Colonic mucosa (tissue), 4 donors: ENCODE measurements at regions not wholly inside any gene's neighbourhood (a gene's known extent, or its start where the extent isn't known, plus 50 kb on each side); places are given as distances from the start of the nearest gene placed in this dataset.
A peak's percentile ranks its signal among the peaks of the same experiment; 100 is the strongest.

ENCODE experiments used
- DNase-seq: peaks from one replicate; pipeline ENCODE4 v3.0.0-alpha.2; 2020
- H3K27ac ChIP-seq: fragments of 200-600 bp; one replicate; pipeline ENCODE4 v1.8.0; 2021
- H3K27me3 ChIP-seq: fragments of 200-600 bp; one replicate; pipeline ENCODE4 v1.8.0; 2021
- H3K36me3 ChIP-seq: fragments of 200-600 bp; one replicate; pipeline ENCODE4 v1.8.0; 2021
- H3K4me1 ChIP-seq: fragments of 200-600 bp; one replicate; pipeline ENCODE4 v1.8.0; 2021; ENCODE audit warnings: mild to moderate bottlenecking
- H3K4me3 ChIP-seq: fragments of 200-600 bp; one replicate; pipeline ENCODE4 v1.8.0; 2021
- H3K9ac ChIP-seq, 2 donors: one replicate each; pipeline ENCODE4 v1.7.0; 2013; ENCODE audit warnings: control low read depth in 2 of 2, low read depth in 2 of 2, low read length in 2 of 2
- H3K9me3 ChIP-seq: fragments of 200-600 bp; one replicate; pipeline ENCODE4 v1.8.0; 2021
- CTCF ChIP-seq: fragments of 200-600 bp; IDR thresholded peaks from one replicate; pipeline ENCODE4 v1.8.0; 2022; ENCODE audit warnings: antibody characterized with exemption, mild to moderate bottlenecking
- intact Hi-C: fragments of 100-400 bp; cut with DNase I; formaldehyde crosslinking; loops from one replicate; pipeline ENCODE4 v1.14.1; 2022
- donor health status: healthy.
- donor health status: DM: no; HTN: no; CAD: no.
- donor health status: DM: no; HTN: no; CAD: no.

GRCh38 chr21:17925000-17925610 lies 105.9 kb upstream of the C21orf91 start:
- intact Hi-C loops = no loop called here
- H3K27me3 ChIP-seq = no peaks in the 10 kb centered on the region
- peak; percentile 59 for TF ChIP-seq CTCF
- DNase-seq = peak; percentile 58
- no peaks in the 10 kb centered on the region for H3K4me1 ChIP-seq
- H3K4me3 ChIP-seq = no peak overlapping the region
- H3K36me3 ChIP-seq = no peaks in the 10 kb centered on the region
- no peak overlapping the region for H3K9ac ChIP-seq
- no peaks in the 10 kb centered on the region for H3K9me3 ChIP-seq
- H3K27ac ChIP-seq = no peak overlapping the region

DNA sequence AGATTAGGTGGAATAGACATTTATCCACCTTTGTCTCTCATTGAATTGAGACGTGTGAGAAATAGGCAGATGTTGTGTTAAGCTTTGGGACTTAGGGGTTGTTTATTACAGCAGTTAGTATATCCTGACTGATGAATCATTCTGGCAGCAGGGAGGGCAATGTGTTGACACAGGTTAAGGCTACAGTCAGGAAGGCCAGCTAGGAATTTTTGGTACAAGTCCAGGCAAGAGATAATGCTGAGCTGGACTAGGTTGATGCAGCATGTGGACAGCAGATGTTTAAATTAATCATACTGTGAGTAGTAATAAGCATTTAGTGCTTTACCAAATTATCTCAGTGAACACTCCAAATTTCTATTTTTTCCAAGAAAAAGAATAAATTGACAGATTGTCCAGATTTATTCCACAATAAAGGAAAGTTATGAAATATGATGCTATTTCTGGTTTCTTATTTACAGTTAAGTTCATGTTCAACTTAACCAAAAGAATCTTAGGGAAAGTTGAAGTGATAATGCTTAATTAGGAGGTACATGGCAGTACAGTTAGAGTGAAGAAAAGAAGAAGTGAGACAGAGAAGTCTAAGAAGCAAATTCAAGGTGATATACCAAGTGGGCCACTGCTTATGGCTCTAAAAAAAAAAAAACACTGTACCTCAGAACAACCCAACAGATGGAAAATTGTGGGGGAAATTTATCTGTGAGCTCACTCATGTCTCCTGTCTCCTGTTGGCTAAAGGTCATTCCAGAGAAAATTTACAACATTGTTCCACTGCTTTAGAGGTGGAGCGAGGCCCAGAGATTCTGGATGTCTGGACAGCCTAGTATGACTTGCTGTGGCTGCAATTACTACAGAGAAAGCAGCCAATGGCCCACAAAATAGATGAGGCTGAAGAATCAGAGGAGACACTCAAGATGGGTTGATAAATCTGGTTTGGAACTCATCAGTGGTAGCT lies 102.7 kb upstream of the C21orf91 start:
- no peaks in the 10 kb centered on the region for H3K27me3 ChIP-seq
- H3K4me3 ChIP-seq = no peak overlapping the region
- no peak for TF ChIP-seq CTCF
- H3K9ac ChIP-seq = no peak overlapping the region
- H3K27ac ChIP-seq = no peak overlapping the region
- no peaks in the 10 kb centered on the region for H3K9me3 ChIP-seq
- no peaks in the 10 kb centered on the region for H3K4me1 ChIP-seq
- H3K36me3 ChIP-seq = no peaks in the 10 kb centered on the region
- DNase-seq = no peak
- intact Hi-C loops = loop anchor here (2.0 kb wide), 1 partner anchor 243 kb away; no protein-coding TSS in a partner anchor

DNA sequence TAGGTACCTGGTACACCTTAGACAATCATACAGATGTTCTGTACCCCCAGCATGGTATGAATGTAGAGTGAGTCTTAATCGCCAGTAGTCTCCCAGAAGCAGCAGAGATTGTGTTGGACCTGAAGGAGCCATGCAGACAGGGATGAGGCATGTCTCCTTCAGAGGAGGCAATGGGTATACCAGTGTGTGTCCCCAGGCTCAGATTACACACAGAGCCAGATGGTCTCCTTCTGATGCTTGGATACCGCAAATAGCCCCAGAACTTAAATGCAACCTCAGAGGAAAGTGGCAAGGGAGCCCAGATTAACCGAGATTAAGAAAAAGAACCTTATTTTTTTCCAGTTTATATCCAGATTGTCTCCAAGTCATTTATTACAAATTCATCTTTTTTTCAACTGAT lies 96.8 kb upstream of the C21orf91 start:
- Histone ChIP-seq H3K9me3 (no peaks in the 10 kb centered on the region), H3K27ac (no peak overlapping the region), H3K27me3 (no peaks in the 10 kb centered on the region), H3K4me1 (no peaks in the 10 kb centered on the region), H3K4me3 (no peak overlapping the region), H3K36me3 (no peaks in the 10 kb centered on the region), H3K9ac (no peak overlapping the region)
- no peak for TF ChIP-seq CTCF
- intact Hi-C loops = no loop called here
- no peak for DNase-seq

- Histone ChIP-seq H3K27me3 (no peaks in the 10 kb centered on the region), H3K9ac (no peak overlapping the region), H3K27ac (no peak overlapping the region), H3K4me1 (no peaks in the 10 kb centered on the region), H3K9me3 (no peaks in the 10 kb centered on the region), H3K4me3 (no peak overlapping the region), H3K36me3 (no peaks in the 10 kb centered on the region)
- DNase-seq = no peak
- intact Hi-C loops = no loop called here
- no peak for TF ChIP-seq CTCF
Observed at GRCh38 chr21:17911628-17912027, 92.5 kb upstream of the C21orf91 start.

- no peak for DNase-seq
- intact Hi-C loops = loop anchor here (5.0 kb wide), 1 partner anchor 222 kb away; no protein-coding TSS in a partner anchor
- H3K36me3 ChIP-seq = no peaks in the 10 kb centered on the region
- H3K9me3 ChIP-seq = no peaks in the 10 kb centered on the region
- no peak overlapping the region for H3K9ac ChIP-seq
- no peaks in the 10 kb centered on the region for H3K27me3 ChIP-seq
- H3K4me1 ChIP-seq = no peaks in the 10 kb centered on the region
- no peak for TF ChIP-seq CTCF
- no peak overlapping the region for H3K27ac ChIP-seq
- no peak overlapping the region for H3K4me3 ChIP-seq
Observed at GRCh38 chr21:17903929-17904639, 84.9 kb upstream of the C21orf91 start.
